ENCODE measurements at regions not wholly inside any gene's neighbourhood (a gene's known extent, or its start where the extent isn't known, plus 50 kb on each side); places are given as distances from the start of the nearest gene placed in this dataset.

DNA sequence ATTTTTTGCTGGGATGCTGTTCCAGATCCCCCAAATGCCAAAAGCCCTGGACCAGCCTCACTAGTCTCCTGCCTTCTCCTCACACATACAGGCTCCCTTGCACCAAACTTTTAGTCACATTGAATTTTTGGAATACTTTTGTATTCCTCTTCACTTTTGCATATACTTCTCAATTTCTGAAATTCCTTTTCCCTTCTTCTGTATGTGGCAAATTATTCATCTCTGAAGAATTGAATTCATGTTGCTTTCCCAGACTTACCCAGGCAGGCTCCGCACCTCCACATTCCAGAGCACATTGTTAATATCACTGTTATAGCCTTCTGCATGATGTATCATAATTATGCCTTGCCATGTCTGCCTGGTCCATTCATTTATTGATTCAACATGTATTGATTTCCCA, 255.3 kb upstream of the POU3F2 start:
- no peak for TF ChIP-seq EZH2phosphoT487 (IDR thresholded peaks at IDR 0.05; ENCODE audit: borderline replicate concordance)
- TF ChIP-seq, protein P1, sequence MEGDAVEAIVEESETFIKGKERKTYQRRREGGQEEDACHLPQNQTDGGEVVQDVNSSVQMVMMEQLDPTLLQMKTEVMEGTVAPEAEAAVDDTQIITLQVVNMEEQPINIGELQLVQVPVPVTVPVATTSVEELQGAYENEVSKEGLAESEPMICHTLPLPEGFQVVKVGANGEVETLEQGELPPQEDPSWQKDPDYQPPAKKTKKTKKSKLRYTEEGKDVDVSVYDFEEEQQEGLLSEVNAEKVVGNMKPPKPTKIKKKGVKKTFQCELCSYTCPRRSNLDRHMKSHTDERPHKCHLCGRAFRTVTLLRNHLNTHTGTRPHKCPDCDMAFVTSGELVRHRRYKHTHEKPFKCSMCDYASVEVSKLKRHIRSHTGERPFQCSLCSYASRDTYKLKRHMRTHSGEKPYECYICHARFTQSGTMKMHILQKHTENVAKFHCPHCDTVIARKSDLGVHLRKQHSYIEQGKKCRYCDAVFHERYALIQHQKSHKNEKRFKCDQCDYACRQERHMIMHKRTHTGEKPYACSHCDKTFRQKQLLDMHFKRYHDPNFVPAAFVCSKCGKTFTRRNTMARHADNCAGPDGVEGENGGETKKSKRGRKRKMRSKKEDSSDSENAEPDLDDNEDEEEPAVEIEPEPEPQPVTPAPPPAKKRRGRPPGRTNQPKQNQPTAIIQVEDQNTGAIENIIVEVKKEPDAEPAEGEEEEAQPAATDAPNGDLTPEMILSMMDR (conservative IDR thresholded peaks at IDR 0.05; ENCODE audit: low read length): no peak
- Histone ChIP-seq H4K20me1 (ENCODE audit: insufficient read depth, low read length, poor library complexity, severe bottlenecking) (no peaks in the 10 kb centered on the region), H3F3A (ENCODE audit: low read depth) (no peaks in the 10 kb centered on the region), H3K36me3 (ENCODE audit: insufficient read depth, low read length) (no peaks in the 10 kb centered on the region), H3K4me2 (ENCODE audit: low read depth, low read length, poor library complexity, severe bottlenecking) (no peak overlapping the region), H3K4me1 (ENCODE audit: insufficient read depth, low read length, poor library complexity, severe bottlenecking) (no peaks in the 10 kb centered on the region), H3K27me3 (ENCODE audit: insufficient read depth, low read length, poor library complexity, severe bottlenecking) (no peaks in the 10 kb centered on the region), H3K9me2 (replicated peaks; ENCODE audit: low read depth, low read length) (no peaks in the 10 kb centered on the region), H2AFZ (ENCODE audit: low read length) (no peak overlapping the region), H3K9ac (ENCODE audit: low read depth, low read length, poor library complexity, severe bottlenecking) (no peak overlapping the region), H3K79me2 (ENCODE audit: insufficient read depth, low read length) (no peaks in the 10 kb centered on the region), H3K4me3 (ENCODE audit: low read length, poor library complexity, severe bottlenecking) (no peak overlapping the region), H3K9me3 (ENCODE audit: insufficient read depth, low read depth, low read length) (no peaks in the 10 kb centered on the region)

DNA sequence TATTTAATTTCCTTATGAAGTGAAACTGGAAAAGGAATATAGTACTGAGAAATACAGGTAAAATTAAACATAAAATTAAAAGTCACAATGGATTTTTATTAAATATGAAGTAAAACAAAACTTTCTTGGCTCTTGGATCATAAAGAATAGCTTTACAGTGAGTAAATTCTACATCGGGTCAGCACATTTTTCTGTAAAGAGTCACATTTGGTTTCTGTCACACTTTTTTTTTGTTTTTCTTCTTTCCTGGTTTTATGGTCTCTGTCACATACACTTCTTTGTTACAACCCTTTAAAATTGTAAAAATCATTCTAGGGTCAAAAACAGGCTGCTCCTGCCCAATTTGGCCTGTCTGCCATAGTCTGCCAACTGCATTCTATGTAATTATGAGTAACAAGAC, 254.4 kb upstream of the POU3F2 start:
- Histone ChIP-seq H3K36me3 (ENCODE audit: insufficient read depth, low read length) (no peaks in the 10 kb centered on the region), H3K4me3 (ENCODE audit: low read length, poor library complexity, severe bottlenecking) (no peak overlapping the region), H3F3A (ENCODE audit: low read depth) (no peaks in the 10 kb centered on the region), H4K20me1 (ENCODE audit: insufficient read depth, low read length, poor library complexity, severe bottlenecking) (no peaks in the 10 kb centered on the region), H3K79me2 (ENCODE audit: insufficient read depth, low read length) (no peaks in the 10 kb centered on the region), H3K27me3 (ENCODE audit: insufficient read depth, low read length, poor library complexity, severe bottlenecking) (no peaks in the 10 kb centered on the region), H3K9me2 (replicated peaks; ENCODE audit: low read depth, low read length) (no peaks in the 10 kb centered on the region), H3K9me3 (ENCODE audit: insufficient read depth, low read depth, low read length) (no peaks in the 10 kb centered on the region), H3K9ac (ENCODE audit: low read depth, low read length, poor library complexity, severe bottlenecking) (no peak overlapping the region), H3K4me2 (ENCODE audit: low read depth, low read length, poor library complexity, severe bottlenecking) (no peak overlapping the region), H3K4me1 (ENCODE audit: insufficient read depth, low read length, poor library complexity, severe bottlenecking) (no peaks in the 10 kb centered on the region), H2AFZ (ENCODE audit: low read length) (no peak overlapping the region)
- TF ChIP-seq, protein P1 (conservative IDR thresholded peaks at IDR 0.05; ENCODE audit: low read length): no peak
- TF ChIP-seq EZH2phosphoT487 (IDR thresholded peaks at IDR 0.05; ENCODE audit: borderline replicate concordance): no peak

DNA sequence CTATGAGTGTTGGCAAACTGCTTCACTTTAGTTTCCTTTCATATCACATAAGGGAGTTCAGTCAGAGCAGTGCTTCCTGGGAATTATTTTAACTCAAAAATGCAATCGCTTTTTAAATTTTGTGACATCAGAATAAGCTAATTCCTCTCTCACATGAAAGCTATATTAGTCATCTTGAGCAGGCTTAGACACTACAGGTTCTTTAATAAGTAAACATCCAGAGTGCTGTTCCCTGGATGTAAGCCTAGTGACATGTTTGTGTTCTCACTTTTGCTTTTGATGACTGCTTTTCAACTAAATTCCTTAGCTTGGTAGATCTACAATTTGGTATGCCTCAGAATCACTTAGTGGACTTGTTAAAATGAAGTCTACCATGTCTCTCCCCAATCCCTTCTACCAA, 252.7 kb upstream of the POU3F2 start:
- H2AFZ ChIP-seq (ENCODE audit: low read length): no peak overlapping the region
- H3K4me2 ChIP-seq (ENCODE audit: low read depth, low read length, poor library complexity, severe bottlenecking): no peak overlapping the region
- no peaks in the 10 kb centered on the region for H3K9me2 ChIP-seq (replicated peaks; ENCODE audit: low read depth, low read length)
- no peaks in the 10 kb centered on the region for H3K9me3 ChIP-seq (ENCODE audit: insufficient read depth, low read depth, low read length)
- H3K79me2 ChIP-seq (ENCODE audit: insufficient read depth, low read length): no peaks in the 10 kb centered on the region
- H4K20me1 ChIP-seq (ENCODE audit: insufficient read depth, low read length, poor library complexity, severe bottlenecking): no peaks in the 10 kb centered on the region
- H3K9ac ChIP-seq (ENCODE audit: low read depth, low read length, poor library complexity, severe bottlenecking): no peak overlapping the region
- H3K36me3 ChIP-seq (ENCODE audit: insufficient read depth, low read length): no peaks in the 10 kb centered on the region
- no peak for TF ChIP-seq EZH2phosphoT487 (IDR thresholded peaks at IDR 0.05; ENCODE audit: borderline replicate concordance)
- H3F3A ChIP-seq (ENCODE audit: low read depth): no peaks in the 10 kb centered on the region
- H3K4me3 ChIP-seq (ENCODE audit: low read length, poor library complexity, severe bottlenecking): no peak overlapping the region
- H3K4me1 ChIP-seq (ENCODE audit: insufficient read depth, low read length, poor library complexity, severe bottlenecking): no peaks in the 10 kb centered on the region
- H3K27me3 ChIP-seq (ENCODE audit: insufficient read depth, low read length, poor library complexity, severe bottlenecking): no peaks in the 10 kb centered on the region

DNA sequence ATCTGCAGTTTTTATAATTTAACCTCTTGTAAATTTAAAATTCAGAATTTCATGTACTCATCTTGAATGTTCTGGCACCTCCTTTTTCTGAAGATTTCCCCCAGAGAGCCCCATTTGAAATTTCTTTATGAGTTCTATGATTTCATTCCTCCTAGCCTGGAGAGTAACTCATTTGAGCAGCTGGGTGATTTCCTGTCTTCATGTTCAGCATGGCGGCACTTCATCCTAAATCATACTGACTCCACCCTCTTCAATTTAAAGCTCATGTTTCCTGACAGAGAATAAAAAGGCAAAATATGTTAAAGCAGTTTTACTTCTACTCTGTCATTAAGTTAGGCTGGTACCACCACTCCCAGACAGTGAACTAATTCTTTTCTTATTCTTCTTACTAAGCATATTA, 250.9 kb upstream of the POU3F2 start:
- Histone ChIP-seq H3K9ac (ENCODE audit: low read depth, low read length, poor library complexity, severe bottlenecking) (no peak overlapping the region), H3K4me1 (ENCODE audit: insufficient read depth, low read length, poor library complexity, severe bottlenecking) (no peaks in the 10 kb centered on the region), H3K9me3 (ENCODE audit: insufficient read depth, low read depth, low read length) (no peaks in the 10 kb centered on the region), H3K9me2 (replicated peaks; ENCODE audit: low read depth, low read length) (no peaks in the 10 kb centered on the region), H4K20me1 (ENCODE audit: insufficient read depth, low read length, poor library complexity, severe bottlenecking) (no peaks in the 10 kb centered on the region), H2AFZ (ENCODE audit: low read length) (no peak overlapping the region), H3K4me2 (ENCODE audit: low read depth, low read length, poor library complexity, severe bottlenecking) (no peak overlapping the region), H3K36me3 (ENCODE audit: insufficient read depth, low read length) (no peaks in the 10 kb centered on the region), H3F3A (ENCODE audit: low read depth) (no peaks in the 10 kb centered on the region), H3K79me2 (ENCODE audit: insufficient read depth, low read length) (no peaks in the 10 kb centered on the region), H3K4me3 (ENCODE audit: low read length, poor library complexity, severe bottlenecking) (no peak overlapping the region), H3K27me3 (ENCODE audit: insufficient read depth, low read length, poor library complexity, severe bottlenecking) (no peaks in the 10 kb centered on the region)
- TF ChIP-seq, protein P1 (conservative IDR thresholded peaks at IDR 0.05; ENCODE audit: low read length): no peak
- TF ChIP-seq EZH2phosphoT487 (IDR thresholded peaks at IDR 0.05; ENCODE audit: borderline replicate concordance): no peak
